GM19238 (cell line): ENCODE measurements at regions not wholly inside any gene's neighbourhood (a gene's known extent, or its start where the extent isn't known, plus 50 kb on each side); places are given as distances from the start of the nearest gene placed in this dataset.

ENCODE experiments used
- DNase-seq: peaks from one replicate; pipeline ENCODE4 v3.0.0; 2011; ENCODE audit warnings: low spot score; ENCODE audit not compliant: insufficient read length

- DNase-seq = no peak
Measured at GRCh38 chr15:66928101-66928500, 137.3 kb upstream of the SMAD3 start.

GRCh38 chr15:66928784-66929183 lies 136.6 kb upstream of the SMAD3 start:
- DNase-seq = no peak

GRCh38 chr15:66929843-66930402 lies 135.5 kb upstream of the SMAD3 start:
- DNase-seq = no peak

GRCh38 chr15:66931768-66932633 lies 133.4 kb upstream of the SMAD3 start:
- no peak for DNase-seq

GRCh38 chr15:66932634-66933024 lies 132.8 kb upstream of the SMAD3 start:
- DNase-seq = no peak

- DNase-seq = no peak
Measured at GRCh38 chr15:66933932-66934867, 131.2 kb upstream of the SMAD3 start.

GRCh38 chr15:66934868-66935520 lies 130.4 kb upstream of the SMAD3 start:
- no peak for DNase-seq

- DNase-seq = no peak
Measured at GRCh38 chr15:66935688-66936087, 129.7 kb upstream of the SMAD3 start.

GRCh38 chr15:66936109-66936860 lies 129.1 kb upstream of the SMAD3 start:
- DNase-seq = no peak

GRCh38 chr15:66936861-66937582 lies 128.4 kb upstream of the SMAD3 start:
- DNase-seq = no peak

GRCh38 chr15:66937588-66937987 lies 127.8 kb upstream of the SMAD3 start:
- no peak for DNase-seq

GRCh38 chr15:66938114-66938830 lies 127.1 kb upstream of the SMAD3 start:
- DNase-seq = no peak

GRCh38 chr15:66939016-66939415 lies 126.4 kb upstream of the SMAD3 start:
- no peak for DNase-seq

GRCh38 chr15:66939451-66940023 lies 125.9 kb upstream of the SMAD3 start:
- DNase-seq = no peak

GRCh38 chr15:66940368-66940767 lies 125.0 kb upstream of the SMAD3 start:
- DNase-seq = peak; percentile 27

GRCh38 chr15:66941108-66941711 lies 124.2 kb upstream of the SMAD3 start:
- no peak for DNase-seq

- no peak for DNase-seq
Measured at GRCh38 chr15:66941791-66942190, 123.6 kb upstream of the SMAD3 start.

GRCh38 chr15:66942649-66943390 lies 122.6 kb upstream of the SMAD3 start:
- DNase-seq = no peak
